Cardiac fibroblast (primary cell): ENCODE measurements at regions not wholly inside any gene's neighbourhood (a gene's known extent, or its start where the extent isn't known, plus 50 kb on each side); places are given as distances from the start of the nearest gene placed in this dataset.
A peak's percentile ranks its signal among the peaks of the same experiment; 100 is the strongest.

Experiments
- DNase-seq, 2 donors: peaks; one replicate each; pipeline versions ENCODE4 v3.0.0 to v3.0.0-alpha.2; 2010; ENCODE audit warnings: low read depth in 2 of 2
- H3K4me3 ChIP-seq, 2 donors: replicated peaks in 1 of 2; 1 replicate in 1 of 2; 2 replicates in 1 of 2; pipeline ENCODE4 v1.5.1; 2011; ENCODE audit warnings: low read depth in 2 of 2, low read length in 2 of 2, mild to moderate bottlenecking in 2 of 2, moderate library complexity in 1 of 2
- TF ChIP-seq, protein P1 (sequence below): IDR thresholded peaks from one replicate; pipeline ENCODE4 v1.5.1; 2011; ENCODE audit warnings: low read depth, mild to moderate bottlenecking, low read length, inconsistent platforms

- no peak overlapping the region for H3K4me3 ChIP-seq
- DNase-seq: no peak
- TF ChIP-seq, protein P1, sequence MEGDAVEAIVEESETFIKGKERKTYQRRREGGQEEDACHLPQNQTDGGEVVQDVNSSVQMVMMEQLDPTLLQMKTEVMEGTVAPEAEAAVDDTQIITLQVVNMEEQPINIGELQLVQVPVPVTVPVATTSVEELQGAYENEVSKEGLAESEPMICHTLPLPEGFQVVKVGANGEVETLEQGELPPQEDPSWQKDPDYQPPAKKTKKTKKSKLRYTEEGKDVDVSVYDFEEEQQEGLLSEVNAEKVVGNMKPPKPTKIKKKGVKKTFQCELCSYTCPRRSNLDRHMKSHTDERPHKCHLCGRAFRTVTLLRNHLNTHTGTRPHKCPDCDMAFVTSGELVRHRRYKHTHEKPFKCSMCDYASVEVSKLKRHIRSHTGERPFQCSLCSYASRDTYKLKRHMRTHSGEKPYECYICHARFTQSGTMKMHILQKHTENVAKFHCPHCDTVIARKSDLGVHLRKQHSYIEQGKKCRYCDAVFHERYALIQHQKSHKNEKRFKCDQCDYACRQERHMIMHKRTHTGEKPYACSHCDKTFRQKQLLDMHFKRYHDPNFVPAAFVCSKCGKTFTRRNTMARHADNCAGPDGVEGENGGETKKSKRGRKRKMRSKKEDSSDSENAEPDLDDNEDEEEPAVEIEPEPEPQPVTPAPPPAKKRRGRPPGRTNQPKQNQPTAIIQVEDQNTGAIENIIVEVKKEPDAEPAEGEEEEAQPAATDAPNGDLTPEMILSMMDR: no peak
Observed at GRCh38 chr6:146917979-146918378, 286.2 kb upstream of the STXBP5 start.

DNA sequence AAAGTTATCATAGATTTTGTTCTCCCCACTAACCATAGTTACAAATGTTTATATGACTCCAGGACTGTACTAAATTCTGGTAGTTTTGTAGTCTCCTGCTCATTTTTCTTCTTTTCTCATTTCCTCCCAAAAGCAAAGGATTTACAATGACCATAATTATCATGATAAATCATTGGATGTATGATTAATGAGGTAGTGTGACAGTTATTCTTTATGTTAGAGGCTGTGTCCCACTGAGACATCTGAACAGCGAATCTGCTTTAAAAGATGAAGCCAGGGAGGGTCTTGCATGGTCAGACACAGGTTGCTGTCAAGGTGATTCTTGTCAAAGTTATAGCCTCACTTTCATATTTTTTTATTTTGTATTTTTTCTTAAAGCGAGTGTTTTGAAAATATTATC is 285.2 kb upstream of the STXBP5 start:
- TF ChIP-seq, protein P1: no peak
- H3K4me3 ChIP-seq: no peak overlapping the region
- DNase-seq: no peak

GRCh38 chr6:146923205-146923833 is 280.9 kb upstream of the STXBP5 start:
- TF ChIP-seq, protein P1: no peak
- no peak overlapping the region for H3K4me3 ChIP-seq
- no peak for DNase-seq

GRCh38 chr6:146925846-146926245 is 278.4 kb upstream of the STXBP5 start:
- no peak overlapping the region for H3K4me3 ChIP-seq
- TF ChIP-seq, protein P1: no peak
- DNase-seq: no peak

GRCh38 chr6:146928503-146928902 is 275.7 kb upstream of the STXBP5 start:
- TF ChIP-seq, protein P1: no peak
- DNase-seq: no peak
- H3K4me3 ChIP-seq: no peak overlapping the region

GRCh38 chr6:146931214-146931613 is 273.0 kb upstream of the STXBP5 start:
- peak in 1 of 2 donors; percentile 21 for DNase-seq
- TF ChIP-seq, protein P1: no peak
- no peak overlapping the region for H3K4me3 ChIP-seq

DNA sequence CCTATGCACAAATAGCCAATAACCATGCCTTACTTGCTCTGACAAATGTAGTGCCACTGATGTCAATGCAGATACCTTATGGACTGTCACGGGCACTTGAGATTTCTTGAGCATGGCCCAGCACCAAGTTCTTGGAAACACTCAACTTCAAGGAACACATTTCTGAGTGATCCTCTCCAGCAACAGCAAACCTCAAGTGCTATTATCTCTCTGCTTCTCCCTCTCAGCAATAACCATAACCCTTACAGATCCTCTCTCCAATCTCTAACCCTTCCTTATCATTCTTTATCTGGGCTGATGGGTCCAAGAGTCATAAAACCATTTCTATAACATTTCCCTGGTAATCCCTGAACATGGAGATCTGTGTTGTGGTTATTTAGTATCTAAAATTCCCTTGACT is 266.9 kb upstream of the STXBP5 start:
- H3K4me3 ChIP-seq: no peak overlapping the region
- TF ChIP-seq, protein P1: no peak
- DNase-seq: peak in 1 of 2 donors; percentile 3
